NCI-H1417 treated with DMSO at 0.1 percent for 48 hours (cell line): ENCODE measurements at regions not wholly inside any gene's neighbourhood (a gene's known extent, or its start where the extent isn't known, plus 50 kb on each side); places are given as distances from the start of the nearest gene placed in this dataset.

Experiments
- DNase-seq: peaks from one replicate; lab custom pipeline; 2025; lab: John Stamatoyannopoulos, UW

- DNase-seq: no peak
These were observed 96.1 kb downstream of the ARL4A start for GRCh38 chr7:12783421-12784095.

GRCh38 chr7:12785473-12785872, 98.0 kb downstream of the ARL4A start:
- no peak for DNase-seq

- DNase-seq: no peak
These were observed 99.1 kb downstream of the ARL4A start for GRCh38 chr7:12786494-12786893.

- no peak for DNase-seq
These were observed 100.7 kb downstream of the ARL4A start for GRCh38 chr7:12788171-12788570.

GRCh38 chr7:12788591-12788990, 101.2 kb downstream of the ARL4A start:
- DNase-seq: no peak

GRCh38 chr7:12794722-12795302, 107.4 kb downstream of the ARL4A start:
- DNase-seq: no peak

- no peak for DNase-seq
These were observed 109.1 kb downstream of the ARL4A start for GRCh38 chr7:12796397-12797127.

GRCh38 chr7:12800486-12800885, 113.1 kb downstream of the ARL4A start:
- DNase-seq: no peak

GRCh38 chr7:12801107-12801506, 113.7 kb downstream of the ARL4A start:
- no peak for DNase-seq

- no peak for DNase-seq
These were observed 114.6 kb downstream of the ARL4A start for GRCh38 chr7:12802070-12802469.

GRCh38 chr7:12803542-12803941, 116.1 kb downstream of the ARL4A start:
- no peak for DNase-seq

- DNase-seq: no peak
These were observed 118.1 kb downstream of the ARL4A start for GRCh38 chr7:12805518-12805928.

GRCh38 chr7:12805957-12806356, 118.5 kb downstream of the ARL4A start:
- DNase-seq: no peak

- DNase-seq: no peak
These were observed 122.0 kb downstream of the ARL4A start for GRCh38 chr7:12809476-12809875.

GRCh38 chr7:12812111-12812510, 124.7 kb downstream of the ARL4A start:
- no peak for DNase-seq

- no peak for DNase-seq
These were observed 126.7 kb downstream of the ARL4A start for GRCh38 chr7:12814107-12814506.

- DNase-seq: no peak
These were observed 127.4 kb downstream of the ARL4A start for GRCh38 chr7:12814828-12815227.

- no peak for DNase-seq
These were observed 128.0 kb downstream of the ARL4A start for GRCh38 chr7:12815426-12815825.

- DNase-seq: no peak
These were observed 128.4 kb downstream of the ARL4A start for GRCh38 chr7:12815871-12816270.

GRCh38 chr7:12820777-12821176, 133.3 kb downstream of the ARL4A start:
- no peak for DNase-seq

GRCh38 chr7:12821746-12822145, 134.3 kb downstream of the ARL4A start:
- DNase-seq: no peak

GRCh38 chr7:12826079-12826478, 138.6 kb downstream of the ARL4A start:
- DNase-seq: no peak

- DNase-seq: no peak
These were observed 139.9 kb downstream of the ARL4A start for GRCh38 chr7:12827219-12827821.
